Activated T-helper 17 cell treated with anti-CD3 and anti-CD28 coated beads, Interleukin-2, amount 50 U/mL, for 72 hours (primary cell): ENCODE measurements at regions not wholly inside any gene's neighbourhood (a gene's known extent, or its start where the extent isn't known, plus 50 kb on each side); places are given as distances from the start of the nearest gene placed in this dataset.

ENCODE experiments used
- ATAC-seq: fragments of 150-1000 bp; cut with Tn5 transposase; replicated peaks from 2 replicates; pipeline ENCODE4 v1.10.0; 2021; ENCODE audit warnings: mild to moderate bottlenecking, moderate library complexity
- H3K27ac Mint-ChIP-seq: one replicate; pipeline ENCODE4 v1.8.0; 2022; ENCODE audit warnings: mixed read lengths
- H3K27me3 Mint-ChIP-seq: one replicate; pipeline ENCODE4 v1.8.0; 2022; ENCODE audit warnings: mixed read lengths
- H3K36me3 Mint-ChIP-seq: one replicate; pipeline ENCODE4 v1.8.0; 2022; ENCODE audit warnings: low read depth, mild to moderate bottlenecking, mixed read lengths
- H3K4me1 Mint-ChIP-seq: one replicate; pipeline ENCODE4 v1.8.0; 2022; ENCODE audit warnings: mixed read lengths
- H3K4me3 Mint-ChIP-seq: one replicate; pipeline ENCODE4 v1.8.0; 2022; ENCODE audit warnings: mild to moderate bottlenecking, mixed read lengths
- H3K9me3 Mint-ChIP-seq: one replicate; pipeline ENCODE4 v1.8.0; 2022; ENCODE audit warnings: mixed read lengths

GRCh38 chr14:36020120-36021029 is 156.1 kb downstream of the PTCSC3 start:
- no peak overlapping the region for H3K27ac Mint-ChIP-seq
- no peaks in the 10 kb centered on the region for H3K27me3 Mint-ChIP-seq
- H3K4me3 Mint-ChIP-seq: peak overlapping the region; percentile 14
- no peak for ATAC-seq
- H3K4me1 Mint-ChIP-seq: peaks cover 6% of the 10 kb centered on the region
- no peaks in the 10 kb centered on the region for H3K36me3 Mint-ChIP-seq
- H3K9me3 Mint-ChIP-seq: no peaks in the 10 kb centered on the region

DNA sequence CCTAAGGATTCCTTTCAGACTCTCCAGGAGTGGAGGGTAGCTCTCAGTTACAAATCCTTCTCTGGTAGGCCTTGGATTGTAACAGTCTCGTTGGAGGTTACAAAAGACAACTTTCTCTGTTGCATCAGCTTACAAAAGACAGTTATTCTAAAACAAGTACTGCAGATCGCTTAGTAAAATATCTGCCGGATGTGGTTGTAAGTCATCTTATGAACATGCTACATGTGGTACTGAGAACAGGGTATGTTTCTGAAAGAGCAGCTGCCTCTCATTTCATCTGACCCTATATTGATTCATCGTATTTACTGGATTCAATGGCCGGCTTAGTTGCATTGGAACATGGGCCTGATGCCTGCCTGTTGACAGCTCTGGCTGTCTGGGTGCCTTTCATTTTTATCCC is 157.4 kb downstream of the PTCSC3 start:
- H3K36me3 Mint-ChIP-seq: no peaks in the 10 kb centered on the region
- H3K9me3 Mint-ChIP-seq: no peaks in the 10 kb centered on the region
- no peaks in the 10 kb centered on the region for H3K27me3 Mint-ChIP-seq
- ATAC-seq: peak; percentile 90
- H3K4me3 Mint-ChIP-seq: no peak overlapping the region
- H3K4me1 Mint-ChIP-seq: peaks cover 6% of the 10 kb centered on the region
- H3K27ac Mint-ChIP-seq: peak overlapping the region; percentile 16

DNA sequence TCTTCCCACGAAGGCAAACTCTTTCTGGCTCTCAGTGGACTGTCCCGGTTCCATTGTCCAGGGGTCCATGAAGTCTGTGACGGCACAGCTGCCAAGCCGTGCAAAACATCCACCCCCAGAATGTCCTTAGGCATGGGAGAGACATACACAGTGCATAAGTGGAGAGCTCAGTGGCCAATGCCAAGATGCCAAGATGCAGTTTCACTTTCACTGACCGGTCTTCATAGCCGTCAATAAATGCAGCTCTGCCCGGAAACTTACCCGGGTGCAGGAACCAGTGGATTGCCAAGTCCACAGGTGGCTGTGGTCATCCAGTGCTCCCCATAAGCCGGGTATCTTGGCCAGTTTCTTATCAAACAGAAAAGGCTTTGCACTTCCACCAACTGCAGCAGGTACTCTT is 162.3 kb downstream of the PTCSC3 start:
- Mint-ChIP-seq H3K4me3 (no peak overlapping the region), H3K9me3 (no peaks in the 10 kb centered on the region), H3K4me1 (no peaks in the 10 kb centered on the region), H3K27ac (no peak overlapping the region), H3K36me3 (no peaks in the 10 kb centered on the region), H3K27me3 (no peaks in the 10 kb centered on the region)
- no peak for ATAC-seq

DNA sequence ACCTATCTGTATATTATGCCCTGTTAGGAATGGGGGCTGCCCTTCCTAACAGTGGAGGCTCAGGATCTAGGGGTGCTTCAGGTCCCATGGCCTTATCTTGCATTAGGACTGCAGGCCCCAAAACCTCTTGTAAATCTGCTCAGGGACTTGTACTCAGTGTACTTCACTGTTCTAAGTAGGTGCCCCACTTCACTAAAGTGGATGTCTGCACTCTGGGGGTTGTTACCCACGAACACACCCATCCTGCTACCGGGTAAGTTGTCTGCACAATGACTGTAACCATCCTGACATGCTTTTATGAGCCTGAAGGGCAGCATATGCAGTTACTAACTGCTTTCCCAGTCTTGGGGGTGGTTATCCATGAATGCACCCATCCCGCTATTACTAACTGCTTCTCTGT is 163.0 kb downstream of the PTCSC3 start:
- ATAC-seq: no peak

DNA sequence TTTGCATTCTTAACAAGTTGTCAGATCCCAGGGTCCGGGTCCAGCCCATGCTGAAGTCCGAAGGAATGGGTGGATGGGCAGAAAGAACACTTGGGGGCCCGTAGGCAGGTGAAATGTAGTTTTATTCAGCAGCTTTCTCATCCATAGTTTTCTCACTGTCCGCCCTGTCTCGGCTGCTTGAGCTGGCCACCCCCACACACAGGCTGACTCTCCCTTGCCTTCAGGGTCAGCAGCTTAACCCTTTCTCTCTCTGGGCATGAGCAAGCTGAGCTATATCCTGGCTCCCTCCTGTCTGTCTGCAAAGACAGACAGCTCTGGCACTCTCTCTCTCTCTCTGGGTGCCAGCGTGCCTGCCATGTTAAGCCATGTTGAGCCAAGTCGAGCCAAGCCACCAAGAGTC is 163.9 kb downstream of the PTCSC3 start:
- H3K9me3 Mint-ChIP-seq: no peaks in the 10 kb centered on the region
- H3K4me1 Mint-ChIP-seq: no peaks in the 10 kb centered on the region
- no peak overlapping the region for H3K27ac Mint-ChIP-seq
- no peaks in the 10 kb centered on the region for H3K36me3 Mint-ChIP-seq
- no peaks in the 10 kb centered on the region for H3K27me3 Mint-ChIP-seq
- H3K4me3 Mint-ChIP-seq: no peak overlapping the region
- no peak for ATAC-seq

More for the DNA sequence above, 163.0 kb downstream of the PTCSC3 start:
- H3K36me3 Mint-ChIP-seq: no peaks in the 10 kb centered on the region
- H3K4me3 Mint-ChIP-seq: no peak overlapping the region
- H3K4me1 Mint-ChIP-seq: no peaks in the 10 kb centered on the region
- no peaks in the 10 kb centered on the region for H3K9me3 Mint-ChIP-seq
- H3K27me3 Mint-ChIP-seq: no peaks in the 10 kb centered on the region
- H3K27ac Mint-ChIP-seq: no peak overlapping the region

DNA sequence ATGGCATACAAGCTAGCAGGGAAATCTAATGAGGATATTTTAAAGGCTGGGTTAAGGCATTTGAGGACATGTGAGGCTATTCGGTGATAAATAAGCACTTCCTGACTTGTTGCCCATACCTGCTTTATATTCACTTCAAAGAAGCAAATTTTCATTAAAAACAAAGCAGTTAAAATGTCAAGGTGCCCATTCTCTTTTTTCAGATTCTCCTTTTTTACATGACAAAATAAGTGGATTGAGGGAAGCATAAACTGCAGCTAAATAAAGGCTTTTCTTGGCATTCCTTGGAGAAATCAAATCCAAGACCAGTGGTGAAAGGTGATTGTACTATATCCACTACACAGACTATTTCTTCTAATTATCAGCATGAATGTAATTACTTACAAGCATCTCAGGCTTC is 166.9 kb downstream of the PTCSC3 start:
- H3K36me3 Mint-ChIP-seq: no peaks in the 10 kb centered on the region

DNA sequence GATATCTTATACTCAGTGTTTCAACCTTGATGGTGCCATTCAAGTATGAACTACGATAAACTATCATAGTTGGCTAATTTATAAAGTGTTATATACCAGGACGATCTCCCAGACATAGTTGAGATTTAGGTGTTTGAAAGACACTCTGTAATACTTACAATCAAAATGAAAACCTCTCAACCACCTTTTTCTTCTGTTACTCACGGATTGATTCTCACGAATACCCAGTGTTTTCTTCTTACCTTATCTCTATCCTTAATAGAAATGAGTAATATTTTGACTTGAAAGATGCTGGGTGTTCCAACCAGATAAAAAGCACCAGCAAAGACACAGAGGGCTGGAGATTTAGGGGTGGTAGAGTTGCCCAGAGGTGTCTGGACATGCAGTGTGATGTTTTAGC is 169.9 kb downstream of the PTCSC3 start:
- no peak overlapping the region for H3K27ac Mint-ChIP-seq

More for the DNA sequence above, 166.9 kb downstream of the PTCSC3 start:
- Mint-ChIP-seq H3K4me3 (no peak overlapping the region), H3K4me1 (peaks cover 4% of the 10 kb centered on the region), H3K9me3 (no peaks in the 10 kb centered on the region), H3K27ac (no peak overlapping the region), H3K27me3 (no peaks in the 10 kb centered on the region)
- no peak for ATAC-seq

DNA sequence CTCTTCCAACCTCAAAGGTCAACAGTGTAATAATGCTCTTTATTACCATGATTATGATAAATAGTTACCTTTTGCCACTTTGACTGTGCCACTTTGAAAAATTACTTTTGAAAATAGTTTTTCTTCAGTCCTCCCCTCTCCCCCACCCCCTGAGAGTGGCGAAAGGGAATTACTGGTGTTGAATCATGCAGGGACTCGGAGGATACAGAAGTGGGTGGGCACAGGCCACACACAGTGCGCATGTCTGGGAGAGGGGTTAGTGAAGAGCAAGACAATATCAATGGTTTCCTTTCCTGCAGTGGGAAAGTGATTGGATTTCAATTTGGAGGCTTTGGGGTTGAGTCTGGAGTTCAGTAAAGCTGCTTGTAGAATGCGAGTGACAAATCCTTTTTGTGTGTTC is 170.9 kb downstream of the PTCSC3 start:
- no peaks in the 10 kb centered on the region for H3K27me3 Mint-ChIP-seq
- no peak for ATAC-seq
- H3K4me1 Mint-ChIP-seq: peaks cover 4% of the 10 kb centered on the region
- H3K4me3 Mint-ChIP-seq: no peak overlapping the region
- peak overlapping the region; percentile 34 for H3K27ac Mint-ChIP-seq
- no peaks in the 10 kb centered on the region for H3K36me3 Mint-ChIP-seq
- no peaks in the 10 kb centered on the region for H3K9me3 Mint-ChIP-seq

More for the DNA sequence above, 169.9 kb downstream of the PTCSC3 start:
- H3K36me3 Mint-ChIP-seq: no peaks in the 10 kb centered on the region
- H3K27me3 Mint-ChIP-seq: no peaks in the 10 kb centered on the region
- peak; percentile 52 for ATAC-seq
- H3K4me3 Mint-ChIP-seq: no peak overlapping the region
- H3K4me1 Mint-ChIP-seq: peaks cover 4% of the 10 kb centered on the region
- no peaks in the 10 kb centered on the region for H3K9me3 Mint-ChIP-seq

DNA sequence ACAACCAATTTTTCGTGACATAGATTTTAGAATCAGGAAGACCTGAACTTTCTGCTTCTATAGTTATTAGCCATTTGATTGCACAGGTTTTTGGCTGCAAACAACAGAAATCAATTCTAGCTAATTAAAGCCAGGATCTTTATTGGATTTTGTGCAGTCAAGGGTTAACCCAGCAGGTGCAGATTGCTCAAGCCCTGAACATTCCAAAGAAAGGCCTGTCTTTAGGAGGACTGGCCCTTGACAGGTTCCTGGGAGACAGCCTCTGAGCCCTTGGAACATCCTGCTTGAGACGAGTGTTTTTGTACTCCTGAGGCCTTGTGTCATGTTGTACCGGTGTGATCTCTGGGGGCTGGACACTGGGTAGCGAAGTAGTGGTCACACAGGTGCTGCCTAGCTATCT is 174.6 kb downstream of the PTCSC3 start:
- no peaks in the 10 kb centered on the region for H3K36me3 Mint-ChIP-seq
- no peak for ATAC-seq
- H3K9me3 Mint-ChIP-seq: no peaks in the 10 kb centered on the region
- H3K4me1 Mint-ChIP-seq: peaks cover 2% of the 10 kb centered on the region
- H3K27me3 Mint-ChIP-seq: peaks cover 3% of the 10 kb centered on the region
- no peak overlapping the region for H3K4me3 Mint-ChIP-seq
- H3K27ac Mint-ChIP-seq: no peak overlapping the region

DNA sequence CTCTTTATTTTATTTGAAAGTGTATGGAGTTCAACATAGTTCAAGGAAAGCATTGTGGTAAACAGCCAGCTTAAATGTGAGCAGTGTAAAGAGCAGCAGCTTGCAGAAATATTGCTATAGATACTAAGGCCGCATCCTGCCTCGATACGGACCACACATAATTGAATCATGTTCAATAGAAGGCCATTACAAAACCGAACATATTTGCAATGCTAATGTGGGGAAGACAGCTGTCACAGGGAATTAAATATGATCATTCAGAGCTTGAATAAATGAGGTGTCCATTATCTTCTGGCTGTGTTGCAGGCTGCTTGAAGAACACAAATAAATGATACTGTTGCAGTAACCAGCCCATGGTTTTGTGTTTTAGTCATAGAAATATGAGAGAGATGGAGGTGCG is 173.2 kb downstream of the BRMS1L start:
- Mint-ChIP-seq H3K9me3 (no peaks in the 10 kb centered on the region), H3K27ac (no peak overlapping the region), H3K4me3 (no peak overlapping the region), H3K36me3 (no peaks in the 10 kb centered on the region), H3K27me3 (peaks cover 3% of the 10 kb centered on the region), H3K4me1 (no peaks in the 10 kb centered on the region)
- no peak for ATAC-seq

GRCh38 chr14:35998303-35998702 is 172.2 kb downstream of the BRMS1L start:
- Mint-ChIP-seq H3K4me3 (no peak overlapping the region), H3K4me1 (no peaks in the 10 kb centered on the region), H3K9me3 (no peaks in the 10 kb centered on the region), H3K36me3 (no peaks in the 10 kb centered on the region), H3K27ac (no peak overlapping the region), H3K27me3 (peaks cover 3% of the 10 kb centered on the region)
- ATAC-seq: no peak

GRCh38 chr14:35993684-35993960 is 167.5 kb downstream of the BRMS1L start:
- no peak for ATAC-seq
- peaks cover 3% of the 10 kb centered on the region for H3K27me3 Mint-ChIP-seq
- H3K4me3 Mint-ChIP-seq: no peak overlapping the region

DNA sequence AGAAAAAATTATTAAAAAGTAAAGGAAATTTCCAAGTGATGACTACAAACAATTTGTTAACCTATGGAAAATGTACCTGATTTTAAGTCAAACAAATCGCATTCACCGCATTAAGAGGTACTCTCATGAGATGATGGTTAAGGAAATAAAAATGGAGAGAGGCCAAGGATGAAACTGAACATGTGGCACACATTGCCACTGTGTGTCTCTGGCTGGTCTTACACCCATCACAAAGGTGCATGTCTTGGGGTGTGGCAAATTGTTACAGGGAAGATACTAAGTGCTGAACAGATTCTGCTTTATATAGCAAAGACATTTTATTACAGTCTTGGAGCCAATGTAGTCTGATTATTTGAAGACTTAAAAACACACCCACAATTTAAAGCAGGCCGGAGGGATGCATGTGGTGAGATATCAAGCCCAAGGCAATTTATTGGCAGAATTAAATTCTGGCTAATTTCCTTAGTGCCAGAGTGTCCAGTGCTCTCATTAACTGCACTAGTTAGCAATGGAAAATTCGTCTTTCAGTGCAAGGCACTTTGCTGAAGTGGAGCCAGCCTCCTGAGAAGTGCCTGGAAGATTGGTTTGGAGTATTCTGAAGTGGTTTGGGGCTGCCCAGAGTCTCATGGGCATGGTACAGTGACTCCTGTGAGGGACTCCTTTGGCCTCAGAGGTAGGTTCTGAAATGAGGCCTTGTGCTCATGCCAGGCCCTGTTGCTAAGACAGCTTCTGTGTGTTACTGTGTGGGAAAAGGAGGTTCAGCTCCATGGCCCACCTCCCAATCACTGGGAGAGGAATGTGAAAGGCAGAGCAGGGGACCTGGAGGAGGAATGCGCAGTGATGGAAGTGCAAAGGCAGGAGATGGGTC is 166.9 kb downstream of the BRMS1L start:
- Mint-ChIP-seq H3K36me3 (no peaks in the 10 kb centered on the region), H3K27me3 (peaks cover 3% of the 10 kb centered on the region)
- no peak for ATAC-seq

More at GRCh38 chr14:35993684-35993960, 167.5 kb downstream of the BRMS1L start:
- Mint-ChIP-seq H3K27ac (no peak overlapping the region), H3K9me3 (no peaks in the 10 kb centered on the region), H3K36me3 (no peaks in the 10 kb centered on the region), H3K4me1 (no peaks in the 10 kb centered on the region)

DNA sequence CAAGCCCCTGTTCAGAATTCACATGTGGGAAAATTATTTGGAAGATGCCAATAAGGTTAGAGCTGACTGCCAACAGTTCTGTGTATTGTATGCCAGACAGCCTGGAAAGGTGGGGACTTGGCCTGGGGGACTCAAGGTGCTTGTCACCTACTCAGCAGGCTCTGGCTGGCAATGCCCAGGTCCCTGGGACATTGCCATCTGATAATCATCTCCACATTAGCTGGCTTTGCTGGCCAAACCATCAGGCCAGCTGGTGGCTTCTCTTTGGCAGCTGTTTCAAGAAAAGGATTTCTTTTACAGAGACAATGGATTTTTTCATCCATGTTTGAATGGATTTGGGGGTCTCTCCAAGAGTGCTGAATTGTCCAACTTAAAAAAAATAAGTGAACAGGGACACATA is 165.2 kb downstream of the BRMS1L start:
- Mint-ChIP-seq H3K4me3 (no peak overlapping the region), H3K27ac (no peak overlapping the region)
- ATAC-seq: no peak

More for the DNA sequence above, 166.9 kb downstream of the BRMS1L start:
- Mint-ChIP-seq H3K27ac (no peak overlapping the region), H3K4me3 (no peak overlapping the region), H3K4me1 (no peaks in the 10 kb centered on the region), H3K9me3 (no peaks in the 10 kb centered on the region)

DNA sequence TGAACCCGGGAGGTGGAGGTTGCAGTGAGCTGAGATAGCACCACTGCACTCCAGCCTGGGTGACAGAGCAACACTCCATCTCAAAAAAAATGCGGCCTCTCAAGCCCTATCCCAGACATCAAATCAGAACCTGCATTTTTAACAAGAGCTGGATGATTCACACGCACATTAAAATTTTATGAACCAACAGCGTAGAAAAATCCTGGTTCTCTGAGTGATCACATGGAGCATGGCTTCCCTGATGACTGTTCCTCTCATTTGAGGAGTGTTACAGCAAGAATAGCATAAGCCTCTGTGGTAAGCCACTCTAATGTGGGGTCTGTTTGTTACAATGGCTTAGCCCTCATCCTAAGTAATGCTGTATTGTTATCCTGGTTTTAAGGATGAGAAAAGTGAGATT is 163.6 kb downstream of the BRMS1L start:
- peaks cover 3% of the 10 kb centered on the region for H3K27me3 Mint-ChIP-seq
- no peak for ATAC-seq
- H3K36me3 Mint-ChIP-seq: no peaks in the 10 kb centered on the region
- no peaks in the 10 kb centered on the region for H3K4me1 Mint-ChIP-seq
- no peak overlapping the region for H3K27ac Mint-ChIP-seq
- H3K4me3 Mint-ChIP-seq: no peak overlapping the region
- H3K9me3 Mint-ChIP-seq: no peaks in the 10 kb centered on the region

More for the DNA sequence above, 165.2 kb downstream of the BRMS1L start:
- Mint-ChIP-seq H3K9me3 (no peaks in the 10 kb centered on the region), H3K4me1 (no peaks in the 10 kb centered on the region), H3K36me3 (no peaks in the 10 kb centered on the region), H3K27me3 (peaks cover 3% of the 10 kb centered on the region)
